ENCODE measurements at regions not wholly inside any gene's neighbourhood (a gene's known extent, or its start where the extent isn't known, plus 50 kb on each side); places are given as distances from the start of the nearest gene placed in this dataset.

- no peaks in the 10 kb centered on the region for H3K4me1 ChIP-seq
- H3K9me3 ChIP-seq: peaks cover 8% of the 10 kb centered on the region
- no peak overlapping the region for H3K27ac ChIP-seq
- no peak overlapping the region for H3K4me3 ChIP-seq
- H3K36me3 ChIP-seq: no peaks in the 10 kb centered on the region
- no peak overlapping the region for H3K9ac ChIP-seq
- H3K4me2 ChIP-seq: no peak overlapping the region
- no peaks in the 10 kb centered on the region for H3K27me3 ChIP-seq
- no peaks in the 10 kb centered on the region for H4K20me1 ChIP-seq
- TF ChIP-seq Cebpa-rat (IDR thresholded peaks at IDR 0.05): no peak
These were observed 285.6 kb downstream of the KCNJ2 start for GRCh38 chr17:70454908-70455307.

- TF ChIP-seq Cebpa-rat (IDR thresholded peaks at IDR 0.05): no peak
- Histone ChIP-seq H3K27ac (no peak overlapping the region), H3K9ac (no peak overlapping the region), H3K27me3 (no peaks in the 10 kb centered on the region), H3K4me2 (no peak overlapping the region), H4K20me1 (no peaks in the 10 kb centered on the region), H3K36me3 (no peaks in the 10 kb centered on the region), H3K4me3 (no peak overlapping the region), H3K4me1 (no peaks in the 10 kb centered on the region), H3K9me3 (no peaks in the 10 kb centered on the region)
These were observed 295.7 kb downstream of the KCNJ2 start for GRCh38 chr17:70464995-70465394.

- Histone ChIP-seq H3K9me3 (no peaks in the 10 kb centered on the region), H3K4me3 (no peak overlapping the region), H3K4me1 (no peaks in the 10 kb centered on the region), H3K27me3 (no peaks in the 10 kb centered on the region), H3K36me3 (no peaks in the 10 kb centered on the region), H4K20me1 (no peaks in the 10 kb centered on the region), H3K4me2 (no peak overlapping the region), H3K27ac (no peak overlapping the region), H3K9ac (no peak overlapping the region)
- no peak for TF ChIP-seq Cebpa-rat (IDR thresholded peaks at IDR 0.05)
These were observed 299.3 kb downstream of the KCNJ2 start for GRCh38 chr17:70468661-70469060.

GRCh38 chr17:70473049-70473448 is 303.7 kb downstream of the KCNJ2 start:
- no peak overlapping the region for H3K27ac ChIP-seq
- no peaks in the 10 kb centered on the region for H3K27me3 ChIP-seq
- no peak for TF ChIP-seq Cebpa-rat (IDR thresholded peaks at IDR 0.05)
- H3K4me3 ChIP-seq: no peak overlapping the region
- no peaks in the 10 kb centered on the region for H3K4me1 ChIP-seq
- no peak overlapping the region for H3K4me2 ChIP-seq
- no peaks in the 10 kb centered on the region for H3K9me3 ChIP-seq
- H4K20me1 ChIP-seq: no peaks in the 10 kb centered on the region
- H3K36me3 ChIP-seq: no peaks in the 10 kb centered on the region
- H3K9ac ChIP-seq: no peak overlapping the region

GRCh38 chr17:70476368-70476767 is 307.0 kb downstream of the KCNJ2 start:
- H3K9me3 ChIP-seq: no peaks in the 10 kb centered on the region
- no peak overlapping the region for H3K27ac ChIP-seq
- no peaks in the 10 kb centered on the region for H3K4me1 ChIP-seq
- H3K4me3 ChIP-seq: no peak overlapping the region
- H3K27me3 ChIP-seq: no peaks in the 10 kb centered on the region
- no peaks in the 10 kb centered on the region for H3K36me3 ChIP-seq
- no peak for TF ChIP-seq Cebpa-rat (IDR thresholded peaks at IDR 0.05)
- no peak overlapping the region for H3K9ac ChIP-seq
- no peak overlapping the region for H3K4me2 ChIP-seq
- H4K20me1 ChIP-seq: no peaks in the 10 kb centered on the region

GRCh38 chr17:70478902-70479301 is 309.6 kb downstream of the KCNJ2 start:
- no peaks in the 10 kb centered on the region for H3K36me3 ChIP-seq
- H3K27me3 ChIP-seq: no peaks in the 10 kb centered on the region
- no peaks in the 10 kb centered on the region for H3K4me1 ChIP-seq
- H3K9ac ChIP-seq: no peak overlapping the region
- peaks cover 13% of the 10 kb centered on the region for H3K9me3 ChIP-seq
- H4K20me1 ChIP-seq: no peaks in the 10 kb centered on the region
- H3K4me2 ChIP-seq: no peak overlapping the region
- TF ChIP-seq Cebpa-rat (IDR thresholded peaks at IDR 0.05): no peak
- H3K27ac ChIP-seq: no peak overlapping the region
- no peak overlapping the region for H3K4me3 ChIP-seq

GRCh38 chr17:70479779-70480178 is 310.4 kb downstream of the KCNJ2 start:
- no peak overlapping the region for H3K4me2 ChIP-seq

GRCh38 chr17:70483624-70484023 is 314.3 kb downstream of the KCNJ2 start:
- H3K9me3 ChIP-seq: peaks cover 25% of the 10 kb centered on the region
- no peak for TF ChIP-seq Cebpa-rat (IDR thresholded peaks at IDR 0.05)
- no peak overlapping the region for H3K27ac ChIP-seq
- no peaks in the 10 kb centered on the region for H3K4me1 ChIP-seq
- H3K27me3 ChIP-seq: no peaks in the 10 kb centered on the region
- no peaks in the 10 kb centered on the region for H4K20me1 ChIP-seq
- no peak overlapping the region for H3K9ac ChIP-seq
- no peaks in the 10 kb centered on the region for H3K36me3 ChIP-seq
- no peak overlapping the region for H3K4me3 ChIP-seq
- H3K4me2 ChIP-seq: no peak overlapping the region

More at GRCh38 chr17:70479779-70480178, 310.4 kb downstream of the KCNJ2 start:
- H3K9ac ChIP-seq: no peak overlapping the region
- H3K27me3 ChIP-seq: no peaks in the 10 kb centered on the region
- no peaks in the 10 kb centered on the region for H3K36me3 ChIP-seq
- TF ChIP-seq Cebpa-rat (IDR thresholded peaks at IDR 0.05): no peak
- no peak overlapping the region for H3K4me3 ChIP-seq
- peaks cover 22% of the 10 kb centered on the region for H3K9me3 ChIP-seq
- no peaks in the 10 kb centered on the region for H3K4me1 ChIP-seq
- H3K27ac ChIP-seq: no peak overlapping the region
- H4K20me1 ChIP-seq: no peaks in the 10 kb centered on the region

GRCh38 chr17:70484050-70484449 is 314.7 kb downstream of the KCNJ2 start:
- Histone ChIP-seq H3K4me1 (no peaks in the 10 kb centered on the region), H3K27ac (no peak overlapping the region), H3K4me3 (no peak overlapping the region), H3K9me3 (peaks cover 25% of the 10 kb centered on the region), H3K27me3 (no peaks in the 10 kb centered on the region), H3K4me2 (no peak overlapping the region), H3K36me3 (no peaks in the 10 kb centered on the region), H3K9ac (no peak overlapping the region), H4K20me1 (no peaks in the 10 kb centered on the region)
- no peak for TF ChIP-seq Cebpa-rat (IDR thresholded peaks at IDR 0.05)

GRCh38 chr17:70484496-70484895 is 315.2 kb downstream of the KCNJ2 start:
- peaks cover 25% of the 10 kb centered on the region for H3K9me3 ChIP-seq
- H3K4me3 ChIP-seq: no peak overlapping the region
- TF ChIP-seq Cebpa-rat (IDR thresholded peaks at IDR 0.05): no peak
- no peaks in the 10 kb centered on the region for H3K4me1 ChIP-seq
- no peak overlapping the region for H3K9ac ChIP-seq
- no peak overlapping the region for H3K4me2 ChIP-seq
- H3K27ac ChIP-seq: no peak overlapping the region
- H3K27me3 ChIP-seq: no peaks in the 10 kb centered on the region
- H3K36me3 ChIP-seq: no peaks in the 10 kb centered on the region
- no peaks in the 10 kb centered on the region for H4K20me1 ChIP-seq

- no peak overlapping the region for H3K27ac ChIP-seq
These were observed 323.0 kb downstream of the KCNJ2 start for GRCh38 chr17:70492368-70492767.

More at GRCh38 chr17:70492368-70492767, 323.0 kb downstream of the KCNJ2 start:
- Histone ChIP-seq H3K27me3 (no peaks in the 10 kb centered on the region), H3K9me3 (no peaks in the 10 kb centered on the region), H4K20me1 (no peaks in the 10 kb centered on the region), H3K4me3 (no peak overlapping the region), H3K4me1 (no peaks in the 10 kb centered on the region), H3K9ac (no peak overlapping the region), H3K4me2 (no peak overlapping the region), H3K36me3 (no peaks in the 10 kb centered on the region)
- TF ChIP-seq Cebpa-rat (IDR thresholded peaks at IDR 0.05): no peak
